ENCODE measurements at regions not wholly inside any gene's neighbourhood (a gene's known extent, or its start where the extent isn't known, plus 50 kb on each side); places are given as distances from the start of the nearest gene placed in this dataset.
"Not testable (repeated sequence)": the region's sequence is repeated elsewhere in the genome, so short reads cannot be mapped to it uniquely, and the experiment has no call there.

- DNase-seq (ENCODE audit: low read depth in 2 of 2): no peak
Observed at GRCh38 chr5:123964884-123965283, 452.9 kb downstream of the CSNK1G3 start.

GRCh38 chr5:123960526-123960925 lies 448.5 kb downstream of the CSNK1G3 start:
- DNase-seq (ENCODE audit: low read depth in 2 of 2): no peak

- DNase-seq (ENCODE audit: low read depth in 2 of 2): peak in 1 of 2 donors; percentile 28
Observed at GRCh38 chr5:123951582-123951977, 439.6 kb downstream of the CSNK1G3 start.

GRCh38 chr5:123950701-123951581 lies 439.0 kb downstream of the CSNK1G3 start:
- DNase-seq (ENCODE audit: low read depth in 2 of 2): no peak

GRCh38 chr5:123949807-123950340 lies 437.9 kb downstream of the CSNK1G3 start:
- no peak for DNase-seq (ENCODE audit: low read depth in 2 of 2)

- DNase-seq (ENCODE audit: low read depth in 2 of 2): no peak
Observed at GRCh38 chr5:123949043-123949804, 437.2 kb downstream of the CSNK1G3 start.

GRCh38 chr5:123947797-123948196 lies 435.8 kb downstream of the CSNK1G3 start:
- DNase-seq (ENCODE audit: low read depth in 2 of 2): no peak

GRCh38 chr5:123945548-123945947 lies 433.6 kb downstream of the CSNK1G3 start:
- DNase-seq (ENCODE audit: low read depth in 2 of 2): no peak

- DNase-seq (ENCODE audit: low read depth in 2 of 2): no peak
Observed at GRCh38 chr5:123943151-123943550, 431.2 kb downstream of the CSNK1G3 start.

GRCh38 chr5:123940416-123940815 lies 428.4 kb downstream of the CSNK1G3 start:
- no peak for DNase-seq (ENCODE audit: low read depth in 2 of 2)

GRCh38 chr5:123937230-123937629 lies 425.3 kb downstream of the CSNK1G3 start:
- DNase-seq (ENCODE audit: low read depth in 2 of 2): peak; percentile 72 to 74

- DNase-seq (ENCODE audit: low read depth in 2 of 2): no peak
Observed at GRCh38 chr5:123936548-123936947, 424.6 kb downstream of the CSNK1G3 start.

GRCh38 chr5:123933812-123934211 lies 421.8 kb downstream of the CSNK1G3 start:
- not testable (repeated sequence) for DNase-seq (ENCODE audit: low read depth in 2 of 2)

- DNase-seq (ENCODE audit: low read depth in 2 of 2): no peak
Observed at GRCh38 chr5:123929055-123929474, 417.1 kb downstream of the CSNK1G3 start.

GRCh38 chr5:123928401-123928800 lies 416.4 kb downstream of the CSNK1G3 start:
- DNase-seq (ENCODE audit: low read depth in 2 of 2): no peak

GRCh38 chr5:123921193-123921592 lies 409.2 kb downstream of the CSNK1G3 start:
- no peak for DNase-seq (ENCODE audit: low read depth in 2 of 2)

GRCh38 chr5:123916345-123917121 lies 404.6 kb downstream of the CSNK1G3 start:
- no peak for DNase-seq (ENCODE audit: low read depth in 2 of 2)

GRCh38 chr5:123914333-123914732 lies 402.4 kb downstream of the CSNK1G3 start:
- DNase-seq (ENCODE audit: low read depth in 2 of 2): no peak

- DNase-seq (ENCODE audit: low read depth in 2 of 2): no peak
Observed at GRCh38 chr5:123907349-123907748, 395.4 kb downstream of the CSNK1G3 start.

- no peak for DNase-seq (ENCODE audit: low read depth in 2 of 2)
Observed at GRCh38 chr5:123906698-123907295, 394.8 kb downstream of the CSNK1G3 start.

- DNase-seq (ENCODE audit: low read depth in 2 of 2): no peak
Observed at GRCh38 chr5:123885081-123885480, 373.1 kb downstream of the CSNK1G3 start.

Data from lung microvascular endothelial cell (primary cell).